HG02678 (cell line): ENCODE measurements at regions not wholly inside any gene's neighbourhood (a gene's known extent, or its start where the extent isn't known, plus 50 kb on each side); places are given as distances from the start of the nearest gene placed in this dataset.
"Not testable (repeated sequence)": the region's sequence is repeated elsewhere in the genome, so short reads cannot be mapped to it uniquely, and the experiment has no call there.

Source experiments
- ATAC-seq: cut with Tn5 transposase; IDR thresholded peaks from one replicate; pipeline ENCODE4 v1.9.1; 2021; ENCODE audit warnings: mild to moderate bottlenecking, moderate library complexity; ENCODE audit not compliant: unreplicated experiment

GRCh38 chr9:78663369-78663768, 366.4 kb downstream of the PSAT1 start:
- no peak for ATAC-seq

GRCh38 chr9:78664370-78664769, 367.4 kb downstream of the PSAT1 start:
- no peak for ATAC-seq

DNA sequence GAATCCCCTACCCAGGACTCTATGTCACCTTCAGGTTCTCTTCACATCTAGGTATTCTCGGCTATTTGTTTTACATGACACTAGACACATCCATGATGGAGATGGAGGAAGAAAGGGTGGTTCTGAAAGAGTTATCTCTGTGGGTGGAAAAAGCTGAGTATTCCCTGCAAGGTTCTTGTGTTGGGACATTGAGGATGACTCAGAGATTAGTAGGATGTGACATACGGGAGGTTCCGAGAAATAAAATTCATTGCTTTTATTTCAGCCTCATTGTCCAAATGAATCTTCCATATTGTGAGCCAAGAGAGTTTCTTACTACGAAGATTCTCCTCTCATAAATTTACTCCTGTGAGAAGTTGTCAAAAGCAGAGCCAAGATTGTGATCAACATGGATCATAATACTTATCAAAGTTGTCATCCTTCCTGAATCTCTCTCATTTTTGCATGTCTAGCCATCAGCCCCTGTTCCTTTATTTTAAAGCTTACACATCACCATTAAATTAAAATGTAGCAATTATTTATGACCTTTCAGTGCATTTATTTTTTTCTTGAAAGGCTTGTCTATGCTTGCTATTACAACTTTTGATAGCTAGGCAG, 370.0 kb downstream of the PSAT1 start:
- ATAC-seq = no peak

DNA sequence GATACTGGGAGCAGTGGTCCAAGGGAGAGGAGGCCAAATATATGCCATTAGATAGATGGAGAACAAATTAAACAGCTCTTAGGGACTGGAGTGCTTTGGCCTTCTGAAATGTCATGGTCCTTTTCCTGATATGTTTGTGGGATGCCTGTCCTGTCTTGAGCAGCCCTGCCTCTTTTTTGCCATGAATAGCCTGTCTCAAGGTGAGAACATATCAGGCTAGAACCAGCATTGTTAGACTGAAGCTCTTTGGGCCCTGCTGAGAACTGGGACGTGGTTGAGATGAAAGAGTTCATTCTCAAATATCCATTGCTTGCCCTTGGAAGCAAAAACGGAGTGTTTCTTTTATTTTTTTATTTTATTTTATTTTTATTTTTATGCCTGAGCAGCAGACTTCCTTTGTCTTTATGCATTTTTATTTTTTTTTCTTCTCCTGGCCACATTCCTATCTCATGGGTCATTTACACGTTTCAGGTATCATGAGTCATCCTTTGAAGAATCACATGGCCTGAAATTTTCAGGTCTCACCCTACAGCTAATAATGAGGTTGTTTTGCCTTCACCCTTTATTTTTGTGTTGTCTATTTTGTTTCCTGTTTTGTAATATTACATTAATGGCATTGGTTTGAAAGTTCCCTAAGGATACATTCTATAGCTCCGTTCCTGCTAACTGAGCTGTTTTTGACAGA, 371.4 kb downstream of the PSAT1 start:
- no peak for ATAC-seq

DNA sequence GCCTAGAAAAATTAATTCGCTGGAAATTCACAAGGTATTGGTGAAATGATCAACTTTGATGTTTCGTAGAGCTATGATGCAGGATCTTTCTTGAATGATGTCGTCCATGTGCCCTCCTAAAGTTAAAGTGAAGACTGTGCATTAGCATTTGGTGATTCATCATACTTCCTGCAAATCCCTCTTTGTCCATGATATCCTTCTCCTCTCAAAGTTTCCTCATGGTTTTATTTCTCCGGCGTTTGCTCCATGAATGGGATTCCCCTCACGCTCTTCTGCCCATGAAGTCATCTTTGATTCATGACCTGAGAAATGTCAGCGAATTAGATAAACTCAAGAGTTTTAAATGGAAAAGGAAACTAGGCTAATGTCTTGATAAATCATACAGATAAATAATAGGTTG, 372.7 kb downstream of the PSAT1 start:
- ATAC-seq = no peak

GRCh38 chr9:78671785-78672184, 374.9 kb downstream of the PSAT1 start:
- ATAC-seq = no peak

- ATAC-seq = no peak
These were observed 377.9 kb downstream of the PSAT1 start for GRCh38 chr9:78674874-78675273.

GRCh38 chr9:78676009-78676408, 379.1 kb downstream of the PSAT1 start:
- no peak for ATAC-seq

- ATAC-seq = no peak
These were observed 379.7 kb downstream of the PSAT1 start for GRCh38 chr9:78676623-78677022.

DNA sequence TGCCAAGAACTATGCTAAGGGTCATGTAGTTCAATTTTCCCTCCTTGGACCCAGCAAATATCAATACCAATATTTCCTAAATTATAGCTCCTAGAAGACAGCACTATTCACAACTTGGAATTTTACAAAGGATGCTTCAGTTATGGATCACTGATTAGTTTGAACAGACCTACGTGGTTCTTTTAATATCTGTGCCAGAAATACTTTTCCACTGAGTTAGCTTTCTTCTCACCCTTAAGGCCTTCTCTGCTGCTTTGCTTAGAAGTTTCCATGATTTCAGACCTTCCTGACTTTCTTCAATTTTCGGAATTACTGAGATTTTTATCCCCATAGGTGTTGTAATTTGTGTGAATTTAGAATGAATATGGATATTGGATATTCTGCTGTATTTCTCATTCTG, 380.4 kb downstream of the PSAT1 start:
- ATAC-seq = no peak

DNA sequence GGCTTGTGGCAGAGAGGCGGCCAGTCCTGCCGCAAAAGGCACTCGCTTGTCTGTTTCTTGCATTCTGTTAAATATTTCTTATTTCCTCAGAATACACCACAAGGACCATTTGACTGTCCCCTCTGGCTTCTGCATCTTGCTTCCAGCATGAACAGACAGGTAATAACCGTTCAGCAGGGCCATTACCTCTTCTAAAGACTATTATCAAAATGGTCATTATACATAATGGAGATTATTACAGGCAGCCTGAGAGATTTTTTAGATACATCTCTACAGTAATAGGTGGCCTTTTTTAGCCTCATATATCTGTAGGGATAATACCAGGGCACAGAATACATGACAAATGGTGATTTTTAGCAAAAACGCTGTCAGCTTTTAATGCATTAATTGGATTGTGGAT, 382.0 kb downstream of the PSAT1 start:
- no peak for ATAC-seq

DNA sequence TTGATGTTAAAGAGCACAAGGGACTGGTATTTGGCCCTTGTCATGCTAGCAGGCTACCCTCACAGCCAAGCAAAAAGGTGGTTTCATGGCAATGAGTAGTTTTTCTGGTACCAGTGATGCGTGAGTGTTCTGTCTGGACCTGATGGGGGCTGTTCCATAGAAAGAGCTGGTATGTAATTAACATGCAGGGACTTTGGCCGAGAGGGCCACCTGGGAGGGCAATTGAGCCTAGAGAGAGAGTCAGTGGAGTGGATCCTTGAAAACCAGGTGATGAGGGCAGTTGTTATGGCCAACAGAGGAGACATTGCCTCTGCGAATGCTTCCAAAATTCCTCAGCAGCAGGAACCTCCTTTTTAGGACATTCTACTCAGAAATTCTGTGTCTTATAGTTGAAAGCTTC, 383.3 kb downstream of the PSAT1 start:
- no peak for ATAC-seq

DNA sequence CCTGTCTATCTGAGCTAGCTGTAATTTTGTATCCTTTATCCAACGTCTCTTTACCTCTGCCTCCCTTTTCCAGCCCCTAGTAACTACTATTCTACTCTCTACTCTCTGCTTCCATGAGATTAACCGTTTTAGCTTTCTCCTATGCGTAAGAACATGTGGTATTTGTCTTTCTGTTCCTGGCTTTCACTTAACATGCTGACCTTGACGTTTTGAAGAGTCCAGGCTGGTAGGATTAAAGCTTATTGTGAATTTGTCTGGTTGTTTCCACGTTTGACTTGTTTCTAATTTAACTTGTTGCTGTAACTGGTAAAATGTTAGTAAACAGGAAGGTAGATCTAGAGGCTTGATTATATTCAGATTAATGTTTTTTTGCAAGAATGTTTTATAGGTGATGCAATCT, 385.3 kb downstream of the PSAT1 start:
- ATAC-seq = no peak

GRCh38 chr9:78685471-78685870, 388.5 kb downstream of the PSAT1 start:
- no peak for ATAC-seq

GRCh38 chr9:78688796-78689195, 391.9 kb downstream of the PSAT1 start:
- no peak for ATAC-seq

DNA sequence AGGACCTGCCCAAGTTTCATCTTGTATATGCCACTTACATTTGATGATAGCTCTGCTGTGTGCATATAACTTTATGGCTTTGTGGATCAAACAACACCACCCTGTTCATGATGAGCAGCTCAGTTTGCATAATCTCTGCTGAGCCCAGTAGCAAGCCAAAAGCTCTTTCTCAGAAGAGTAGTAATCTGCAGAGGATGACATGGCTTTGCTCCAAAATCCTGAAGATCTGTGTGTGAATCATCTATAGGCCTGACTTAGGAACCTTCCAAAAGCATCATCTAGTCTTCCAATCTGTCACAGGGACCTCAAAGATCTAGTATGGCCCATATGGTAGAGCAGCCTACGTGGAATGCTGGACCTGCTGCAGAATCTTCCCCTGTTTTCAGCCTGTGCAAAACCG, 394.6 kb downstream of the PSAT1 start:
- ATAC-seq = no peak

DNA sequence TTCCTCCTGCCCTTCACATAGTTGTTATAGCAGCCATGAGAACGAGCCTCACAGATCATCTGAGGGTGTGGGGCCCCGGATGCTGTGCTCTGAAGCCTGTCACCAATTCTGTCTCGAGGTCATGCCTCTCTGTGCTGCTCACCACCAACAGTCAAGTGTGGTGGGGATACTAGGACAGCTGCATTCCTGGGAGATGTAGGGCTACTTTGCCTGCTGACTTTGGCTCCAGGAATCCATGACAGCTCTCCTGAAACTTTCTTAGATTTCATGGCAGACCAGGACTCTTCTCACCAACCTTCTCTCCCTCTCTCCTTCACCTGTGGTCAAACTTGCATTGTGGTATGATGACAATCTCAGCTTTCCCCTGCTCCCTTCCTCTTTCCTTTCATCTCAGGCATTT, 395.9 kb downstream of the PSAT1 start:
- no peak for ATAC-seq

DNA sequence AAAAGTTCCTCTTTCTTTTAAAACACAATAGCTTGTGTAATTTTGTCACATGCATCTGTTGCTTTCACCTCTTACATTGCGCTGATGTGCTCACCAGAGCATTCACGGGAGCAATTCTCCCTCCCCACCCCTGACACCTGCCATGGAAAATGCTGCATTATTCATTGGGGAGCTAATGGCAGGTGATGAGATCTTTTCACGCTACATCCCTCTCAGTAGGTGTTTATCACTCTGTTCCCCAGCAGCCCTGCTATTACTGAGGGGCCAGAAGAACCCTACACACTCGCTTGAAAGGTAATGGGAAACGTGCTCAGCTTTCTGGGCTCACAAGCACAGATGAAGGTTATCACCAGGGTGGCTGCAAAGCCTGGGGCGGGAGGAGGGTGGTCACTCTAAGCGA, 398.0 kb downstream of the PSAT1 start:
- ATAC-seq = no peak

DNA sequence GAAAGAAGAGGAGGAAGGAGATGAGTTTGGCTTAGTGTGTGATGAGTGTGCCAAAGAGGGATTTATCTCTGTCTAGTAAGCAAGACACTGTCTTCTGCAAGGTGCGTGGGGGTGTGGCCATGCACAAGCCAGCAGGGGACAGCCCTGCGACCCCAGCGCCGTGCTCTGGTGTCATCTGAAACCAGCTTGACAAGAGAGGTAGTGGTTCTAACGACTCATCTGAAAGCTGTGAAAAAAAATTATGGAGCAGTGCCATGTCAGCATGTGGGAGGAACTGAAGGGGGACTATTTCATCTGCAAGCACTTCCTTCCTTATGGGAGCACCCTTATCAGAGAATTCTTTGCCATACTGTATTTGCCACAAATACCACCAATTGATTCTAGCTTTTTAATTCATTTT, 398.6 kb downstream of the PSAT1 start:
- no peak for ATAC-seq

GRCh38 chr9:78697618-78698017, 400.7 kb downstream of the PSAT1 start:
- no peak for ATAC-seq

DNA sequence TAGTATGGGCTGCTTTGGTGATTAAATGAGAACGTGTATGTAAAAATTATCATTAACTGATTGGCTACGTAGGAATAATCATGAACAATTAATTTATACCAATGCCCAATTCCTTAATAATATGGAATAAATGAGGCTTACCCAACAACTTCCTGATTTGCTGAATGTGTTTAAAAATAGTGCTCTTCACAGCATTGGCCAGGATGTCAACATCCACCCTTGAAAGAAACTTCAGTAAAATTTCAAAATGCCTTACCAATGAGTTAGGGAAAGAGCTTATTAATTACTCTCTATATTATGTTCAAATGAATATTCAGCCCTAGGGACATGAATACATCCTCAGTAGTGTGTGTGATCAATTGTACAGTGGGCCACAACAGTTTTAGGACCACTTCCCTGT, 401.4 kb downstream of the PSAT1 start:
- ATAC-seq = no peak

GRCh38 chr9:78699217-78699616, 402.3 kb downstream of the PSAT1 start:
- not testable (repeated sequence) for ATAC-seq

- ATAC-seq = not testable (repeated sequence)
These were observed 407.2 kb downstream of the PSAT1 start for GRCh38 chr9:78704153-78704552.
